ELR (cell line): ENCODE measurements at regions not wholly inside any gene's neighbourhood (a gene's known extent, or its start where the extent isn't known, plus 50 kb on each side); places are given as distances from the start of the nearest gene placed in this dataset.
"Not testable (repeated sequence)": the region's sequence is repeated elsewhere in the genome, so short reads cannot be mapped to it uniquely, and the experiment has no call there.

ENCODE experiments used
- DNase-seq: peaks from one replicate; pipeline ENCODE4 v3.0.0-alpha.2; 2015; ENCODE audit warnings: low read depth

GRCh38 chr11:79501707-79502106, 60.9 kb upstream of the TENM4 start:
- no peak for DNase-seq

DNA sequence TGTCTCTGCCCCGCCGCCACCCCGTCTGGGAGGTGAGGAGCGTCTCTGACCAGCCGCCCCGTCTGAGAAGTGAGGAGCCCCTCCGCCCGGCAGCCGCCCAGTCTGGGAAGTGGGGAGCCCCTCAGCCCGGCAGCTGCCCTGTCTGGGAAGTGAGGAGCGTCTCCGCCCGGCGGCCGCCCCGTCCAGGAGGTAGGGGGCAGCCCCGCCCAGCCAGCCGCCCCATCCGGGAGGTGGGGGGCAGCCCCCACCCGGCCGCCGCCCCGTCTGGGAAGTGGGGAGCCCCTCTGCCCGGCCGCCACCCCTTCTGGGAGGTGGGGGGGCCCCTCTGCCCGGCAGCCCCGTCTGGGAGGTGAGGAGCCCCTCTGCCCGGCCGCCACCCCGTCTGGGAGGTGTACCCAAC, 59.1 kb upstream of the TENM4 start:
- not testable (repeated sequence) for DNase-seq

DNA sequence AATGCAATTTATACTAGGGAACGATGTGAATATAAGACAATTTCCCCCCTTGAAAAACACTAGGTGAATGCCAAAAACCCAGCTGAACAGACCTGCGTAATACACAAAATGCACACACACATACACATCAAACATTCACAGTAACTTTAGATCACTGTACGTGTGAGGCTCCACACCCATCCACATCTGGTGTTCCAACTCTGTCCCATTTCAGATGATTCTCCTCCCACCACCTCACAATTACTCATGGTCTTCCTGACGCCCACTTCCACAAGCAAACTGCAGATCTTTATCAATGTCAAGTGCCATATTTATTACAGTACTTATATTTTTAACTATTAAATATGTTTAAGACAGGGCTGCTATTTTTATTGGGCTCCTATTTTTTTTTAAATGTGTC, 57.8 kb upstream of the TENM4 start:
- DNase-seq, result no peak

DNA sequence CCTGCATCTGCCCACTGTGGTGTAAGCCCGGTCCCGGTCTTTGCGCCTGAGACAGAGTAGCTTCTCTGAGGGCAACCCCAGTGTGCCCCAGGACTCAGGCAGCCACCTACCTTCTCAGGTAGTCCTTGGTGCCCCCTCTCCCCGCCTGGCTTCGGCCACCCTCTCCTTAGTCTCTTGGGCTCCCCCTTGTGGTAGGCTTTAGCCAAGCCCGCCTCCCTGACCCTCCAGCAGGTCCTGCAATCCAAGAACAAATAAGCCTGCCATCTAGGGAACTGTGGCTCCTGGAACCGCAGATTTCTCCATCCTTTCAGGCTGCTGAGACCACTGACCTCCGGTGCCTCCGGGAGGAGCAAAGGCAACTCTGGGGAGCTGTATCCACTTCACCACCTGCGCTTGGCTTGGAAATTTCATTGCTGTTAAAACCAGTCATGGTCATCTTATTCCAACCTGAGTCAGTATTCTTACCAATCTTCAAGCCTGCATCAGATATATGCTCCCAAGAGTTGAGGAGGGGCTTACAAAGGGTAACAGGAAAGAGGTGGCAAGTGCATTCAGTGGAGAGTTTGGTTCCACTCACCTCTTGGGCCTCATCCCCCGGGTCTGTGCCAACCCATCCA, 52.8 kb upstream of the TENM4 start:
- DNase-seq, result peak; percentile 70

DNA sequence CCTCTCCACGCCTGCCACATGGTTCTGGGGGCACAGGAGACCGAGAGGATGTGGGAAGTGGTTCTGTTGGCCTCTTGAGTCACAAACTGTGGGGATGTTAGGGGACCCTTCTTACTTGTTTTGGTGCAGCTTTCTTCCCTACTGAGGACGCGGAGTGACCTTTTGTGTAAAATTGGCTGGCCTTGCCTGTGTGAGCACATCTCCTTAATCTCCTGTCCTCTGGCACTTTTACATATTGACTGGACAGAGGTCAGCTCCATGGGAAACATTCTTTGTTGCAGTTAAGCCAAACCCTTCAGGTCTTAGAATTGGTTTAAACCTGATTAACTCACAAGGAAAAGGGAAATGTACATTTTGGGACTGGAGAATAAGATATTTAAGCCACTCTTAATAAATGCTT, 51.2 kb upstream of the TENM4 start:
- no peak for DNase-seq
